Islet of Langerhans (tissue), 1 donor: ENCODE measurements at regions not wholly inside any gene's neighbourhood (a gene's known extent, or its start where the extent isn't known, plus 50 kb on each side); places are given as distances from the start of the nearest gene placed in this dataset.

ENCODE experiments used
- FAIRE-seq: peaks from one replicate; lab custom pipeline; 2011; peaks lifted over from hg19 to GRCh38; lab: Jason Lieb, UNC

DNA sequence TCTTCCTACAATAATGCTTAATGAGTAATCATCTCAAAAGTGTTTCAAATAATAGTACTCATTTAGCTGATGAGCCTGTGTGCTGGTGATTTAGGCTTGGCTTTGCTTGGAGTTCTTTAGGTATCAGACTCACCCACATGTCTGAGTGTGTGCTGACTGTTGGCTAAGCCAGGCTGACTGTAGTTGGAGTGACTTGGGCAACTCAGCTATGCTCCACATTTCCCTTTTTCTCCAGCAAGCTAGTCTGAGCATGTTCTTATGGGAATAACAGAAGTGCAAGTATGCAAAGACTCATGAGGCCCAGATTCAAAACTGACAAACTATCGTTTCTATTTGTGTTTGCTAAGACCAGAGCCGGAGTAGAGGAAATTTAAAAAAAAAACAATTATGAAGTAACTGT, 99.0 kb upstream of the ADGRL4 start:
- FAIRE-seq: no peak

DNA sequence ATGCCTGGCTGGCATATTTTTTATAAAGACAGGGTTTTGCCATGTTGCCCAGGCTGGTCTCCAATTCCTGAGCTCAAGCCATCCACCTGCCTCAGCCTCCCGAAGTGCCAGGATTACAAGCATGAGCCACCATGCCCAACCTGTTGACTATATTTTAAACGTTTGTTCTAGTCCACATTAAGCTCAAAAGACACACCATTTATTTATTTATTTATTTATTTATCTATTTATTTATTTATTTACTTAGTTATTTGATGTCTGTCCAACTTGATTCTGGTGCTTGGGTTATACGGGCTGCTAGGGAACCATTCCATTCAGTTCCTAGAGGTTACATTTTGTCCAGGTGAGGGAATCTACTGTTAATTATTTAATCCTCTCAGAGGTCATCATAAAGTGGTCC, 98.1 kb upstream of the ADGRL4 start:
- FAIRE-seq: no peak

DNA sequence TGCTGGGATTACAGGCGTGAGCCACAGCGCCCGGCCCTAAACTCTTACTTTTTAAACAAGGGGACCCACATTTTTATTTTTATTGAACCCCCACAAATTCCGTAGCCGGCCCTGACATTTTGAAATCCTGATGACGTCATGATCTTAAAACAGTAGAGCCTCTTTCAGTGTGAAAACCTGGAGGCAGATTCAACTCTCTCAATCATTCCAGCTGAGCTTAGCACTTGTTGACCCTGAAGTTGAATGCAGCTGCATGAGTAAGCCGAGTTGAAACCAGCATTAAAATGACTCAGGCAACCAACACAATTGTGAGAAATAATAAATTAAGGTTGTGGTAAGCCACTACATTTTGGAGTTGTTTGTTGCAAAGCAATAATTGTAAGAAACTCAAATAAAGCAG, 93.9 kb upstream of the ADGRL4 start:
- FAIRE-seq: no peak

DNA sequence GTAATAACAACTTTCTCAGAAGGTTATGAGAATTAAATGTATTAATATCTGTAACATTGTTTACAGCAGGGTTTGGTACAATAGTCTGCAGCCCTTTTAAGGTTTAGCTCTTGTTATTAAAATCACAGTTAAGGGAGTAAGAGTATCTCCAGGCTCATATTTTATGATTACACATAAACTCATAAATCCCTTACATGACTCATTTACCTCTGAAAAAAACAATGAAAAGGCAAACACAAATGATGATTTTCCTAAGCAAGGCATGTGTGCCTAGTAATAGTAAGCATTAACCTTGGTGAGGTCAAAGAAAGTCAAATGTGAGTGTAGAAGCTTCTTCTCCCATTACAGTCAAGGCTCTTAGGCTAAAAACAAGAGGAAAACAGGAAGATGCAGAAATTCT, 84.5 kb upstream of the ADGRL4 start:
- FAIRE-seq: no peak

DNA sequence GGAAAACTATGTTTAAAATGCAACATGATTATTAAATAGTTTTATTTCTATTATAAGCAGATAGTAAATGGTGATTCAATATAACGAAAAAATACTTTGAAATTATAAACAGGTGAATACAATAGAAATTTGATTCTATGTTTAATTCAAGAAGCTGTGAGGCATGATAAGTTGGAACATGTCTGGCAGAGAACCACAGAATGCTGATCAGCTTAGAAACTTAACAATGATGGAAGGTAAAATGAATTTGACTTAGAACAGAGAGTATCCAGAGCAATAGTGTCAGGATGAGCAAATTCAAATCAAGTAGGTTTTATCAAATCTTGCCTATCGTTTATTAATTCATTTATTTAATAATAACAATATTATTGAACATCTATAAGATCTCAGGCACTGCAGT, 83.4 kb upstream of the ADGRL4 start:
- no peak for FAIRE-seq

DNA sequence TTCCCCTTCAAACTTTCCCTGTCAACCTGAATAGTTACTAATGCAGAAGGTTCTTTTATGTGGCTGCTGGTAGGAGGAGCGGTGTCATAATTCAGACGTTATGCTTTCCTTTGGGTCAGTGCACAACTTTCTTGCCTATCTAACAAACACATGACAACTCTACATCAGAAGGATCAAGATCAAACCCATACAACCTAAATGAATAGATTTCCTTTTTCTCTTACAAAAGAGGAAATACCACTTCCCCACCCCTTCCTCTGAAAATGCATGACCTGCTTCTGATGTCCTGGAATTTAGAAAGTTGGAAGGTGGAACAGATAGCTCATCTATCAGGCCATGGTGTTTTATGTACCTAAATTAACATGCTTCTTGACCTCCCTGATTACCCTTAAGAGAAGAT, 75.7 kb upstream of the ADGRL4 start:
- FAIRE-seq: no peak

DNA sequence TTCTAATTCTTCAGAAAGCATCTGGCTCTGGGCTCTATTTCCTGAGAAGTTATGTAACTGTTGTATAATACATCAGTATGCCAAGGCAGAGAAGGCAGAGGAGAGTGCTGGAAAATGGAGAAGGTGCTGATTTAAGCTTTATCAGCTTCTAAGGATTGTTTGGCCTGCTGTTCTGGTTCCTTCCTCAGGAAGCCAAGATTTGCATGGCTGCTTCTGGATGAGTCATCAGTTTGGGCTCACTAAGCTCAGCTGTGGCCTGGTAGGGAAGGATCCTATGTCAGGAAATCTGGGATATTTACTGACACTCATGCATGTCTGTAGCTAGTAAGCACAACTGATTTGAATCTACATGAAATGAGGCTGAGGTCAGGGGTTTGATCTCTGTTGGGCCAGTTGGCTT, 73.2 kb upstream of the ADGRL4 start:
- FAIRE-seq: no peak

DNA sequence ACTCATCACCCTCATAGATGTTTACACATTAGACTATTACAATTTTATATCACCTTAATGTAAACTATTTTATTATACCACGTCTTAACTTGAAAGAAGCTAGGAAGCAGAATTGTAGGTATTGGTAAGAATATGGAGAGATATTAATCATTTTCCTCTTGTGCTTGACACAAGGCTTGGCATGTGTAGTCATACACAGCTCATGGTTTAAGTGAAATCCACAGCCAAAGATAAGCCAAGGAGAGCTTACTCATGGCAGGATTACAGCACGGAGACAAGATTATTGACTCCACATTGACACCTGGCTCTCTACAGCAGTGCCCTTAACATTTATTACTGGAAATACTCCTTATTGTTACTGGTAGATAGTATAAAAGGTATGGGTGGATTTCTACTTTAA, 68.4 kb upstream of the ADGRL4 start:
- FAIRE-seq: no peak

DNA sequence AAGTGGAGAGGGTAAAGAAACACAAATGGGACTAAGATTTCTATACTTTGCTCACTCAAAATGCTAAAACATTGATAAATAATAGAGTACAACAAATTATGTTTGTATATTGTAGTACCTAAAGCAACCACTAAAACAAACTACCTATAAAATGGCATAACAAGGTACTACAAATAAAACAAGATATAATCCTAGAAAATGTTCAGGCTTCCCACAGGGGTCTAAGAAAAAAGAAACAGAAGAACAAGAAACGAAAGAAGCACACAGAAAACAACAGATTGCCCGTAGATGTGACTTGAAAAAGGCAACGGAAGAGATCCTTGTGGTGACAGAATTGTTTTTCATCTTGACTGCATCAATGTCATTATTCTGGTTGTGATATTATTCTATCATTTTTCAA, 63.3 kb upstream of the ADGRL4 start:
- FAIRE-seq: no peak

DNA sequence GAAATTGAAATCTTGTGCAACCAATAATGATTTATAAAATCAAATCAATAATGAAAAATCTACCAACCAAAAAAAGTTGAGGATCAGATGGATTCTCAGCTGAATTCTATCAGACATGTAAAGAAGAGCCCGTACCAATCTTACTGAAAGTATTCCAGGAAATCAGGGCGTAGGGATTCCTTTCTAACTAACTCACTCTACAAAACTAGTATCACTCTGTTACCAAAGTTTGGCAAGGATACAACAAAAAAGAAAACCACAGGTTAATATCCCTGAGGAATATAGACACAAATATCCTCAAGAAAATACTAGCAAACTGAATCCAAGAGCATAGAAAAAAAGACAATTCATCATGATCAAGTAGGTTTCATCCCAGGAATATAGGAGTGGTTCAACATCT, 52.8 kb upstream of the ADGRL4 start:
- FAIRE-seq: no peak
